ENCODE measurements at regions not wholly inside any gene's neighbourhood (a gene's known extent, or its start where the extent isn't known, plus 50 kb on each side); places are given as distances from the start of the nearest gene placed in this dataset.

DNA sequence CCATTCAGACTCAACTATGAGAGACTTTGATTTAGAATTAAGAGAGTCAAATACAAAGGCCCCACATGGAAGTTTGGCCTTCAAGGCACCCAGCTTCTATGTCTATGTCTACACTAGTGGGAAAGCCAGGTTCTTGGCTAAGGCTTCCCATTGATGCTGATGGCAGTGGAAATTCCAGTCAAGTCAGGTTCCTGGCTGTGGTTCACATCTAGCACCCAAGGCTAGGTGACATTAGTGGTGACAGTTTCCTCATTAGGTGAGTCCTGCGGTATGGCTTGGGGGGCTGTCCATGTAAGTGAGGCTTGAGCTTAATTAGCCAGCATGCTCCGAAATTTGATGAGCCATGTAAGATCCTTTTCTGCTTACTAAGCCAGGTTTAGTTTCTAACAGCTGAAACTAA, 460.9 kb downstream of the RMST start:
- no peak for DNase-seq

DNA sequence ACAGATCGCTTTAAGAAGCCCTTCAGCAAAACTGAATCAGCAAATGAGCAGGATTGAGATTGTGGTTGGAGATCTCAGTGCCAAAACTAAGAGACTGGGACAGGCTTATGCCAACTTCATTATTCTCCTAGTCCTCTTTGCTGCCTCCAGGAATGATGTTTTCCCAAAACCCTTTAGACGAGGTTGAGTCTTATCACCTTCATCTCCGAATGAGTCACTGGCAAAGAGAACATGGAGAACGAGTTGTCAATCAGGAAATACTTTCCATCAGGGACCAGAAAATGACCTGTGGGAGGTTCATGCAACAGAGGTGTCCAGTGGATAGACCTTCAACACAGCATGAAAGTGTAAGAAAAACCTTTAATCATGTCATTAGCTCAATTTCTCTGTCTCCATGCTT, 461.5 kb downstream of the RMST start:
- no peak for DNase-seq

DNA sequence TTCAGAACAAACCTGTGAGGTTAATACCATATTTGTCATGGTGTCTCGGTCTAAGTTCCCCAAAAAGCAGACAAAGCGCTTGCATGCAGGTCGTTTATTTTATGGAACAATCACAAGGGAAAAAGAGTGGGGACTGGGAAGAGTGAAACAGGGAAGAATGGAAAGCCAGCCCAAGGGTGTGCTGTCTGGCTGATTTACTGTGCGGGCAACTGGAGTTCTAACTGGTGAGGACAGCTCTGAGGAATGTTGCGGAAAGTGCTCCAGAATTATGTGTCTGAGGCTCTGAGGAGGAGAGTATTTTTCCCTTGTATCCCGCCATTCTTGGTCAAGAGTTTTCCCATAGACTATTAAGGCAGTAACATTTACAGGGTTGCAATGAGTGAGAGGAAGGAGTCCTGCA, 465.4 kb downstream of the RMST start:
- DNase-seq = no peak

DNA sequence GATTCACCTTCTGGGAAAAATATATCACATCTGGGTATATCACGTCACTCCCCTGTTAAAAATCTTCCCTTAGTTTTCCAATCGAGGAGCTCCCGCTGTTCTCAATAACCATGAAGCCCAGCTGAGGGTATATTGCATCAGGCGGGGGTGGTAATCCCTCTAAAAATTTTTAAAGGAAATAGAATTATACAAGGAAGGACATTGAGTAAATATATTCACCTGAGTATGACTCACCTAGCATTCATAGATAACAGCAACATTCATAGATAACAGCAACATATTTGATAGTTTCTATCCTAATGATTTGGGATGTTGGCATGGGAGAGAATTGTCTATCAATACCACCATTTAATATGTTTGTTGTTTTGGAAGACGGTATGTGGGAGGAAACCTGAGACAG, 473.6 kb downstream of the RMST start:
- DNase-seq = no peak

DNA sequence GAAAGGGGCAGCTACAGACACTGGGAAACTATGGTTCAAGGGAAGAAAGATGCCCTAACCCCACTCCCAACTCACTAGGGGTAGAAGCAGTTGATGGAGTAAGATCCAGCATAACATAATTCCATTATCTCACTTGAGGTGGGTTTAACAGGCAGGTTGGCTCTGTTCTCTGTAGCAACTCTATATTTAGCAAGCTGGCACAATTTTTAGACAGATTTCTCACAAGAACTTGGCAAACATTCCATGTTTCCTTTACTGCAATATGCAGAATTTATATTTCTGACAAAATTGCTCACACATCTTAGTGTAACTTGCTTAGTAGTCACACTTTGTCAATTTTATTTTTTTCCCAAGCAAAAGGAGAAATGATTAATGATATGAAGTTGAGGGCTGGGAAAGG, 475.4 kb downstream of the RMST start:
- DNase-seq = no peak

DNA sequence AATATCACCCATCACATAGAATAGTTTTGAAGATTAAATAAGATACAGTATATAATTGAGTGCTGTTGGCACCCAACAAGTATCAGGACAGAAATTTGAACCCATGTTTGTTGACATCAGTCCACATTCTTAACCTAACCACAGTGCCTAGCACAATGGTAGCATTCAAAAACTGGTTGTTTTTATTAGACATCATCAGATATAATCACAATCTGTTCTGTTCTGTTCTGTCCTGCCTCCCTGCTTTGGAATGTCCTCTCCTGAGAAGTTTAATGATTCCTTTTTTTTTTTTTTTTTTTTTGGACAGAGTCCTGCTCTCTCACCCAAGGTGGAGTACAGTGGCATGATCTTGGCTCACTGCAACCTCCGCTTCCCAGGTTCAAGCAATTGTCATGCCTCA, 476.6 kb downstream of the RMST start:
- no peak for DNase-seq

DNA sequence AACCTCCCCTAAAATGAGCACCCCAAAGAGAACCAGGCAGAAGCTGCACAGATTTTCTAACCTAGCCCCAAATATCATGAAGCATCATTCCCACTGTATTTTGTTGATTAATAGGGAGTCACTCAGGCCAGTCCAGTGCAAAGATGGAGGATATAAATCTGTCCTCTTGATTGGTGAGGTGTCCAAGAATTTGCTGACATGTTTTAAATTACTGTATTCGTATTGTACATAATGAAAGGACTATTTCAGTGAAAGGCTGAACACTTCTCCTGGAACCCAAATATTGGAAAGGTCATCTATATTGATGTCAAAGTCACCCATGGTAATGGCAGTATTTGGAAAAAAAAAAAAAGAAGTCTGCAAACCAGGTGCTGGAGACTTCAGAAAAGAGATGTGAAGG, 477.5 kb downstream of the RMST start:
- no peak for DNase-seq

DNA sequence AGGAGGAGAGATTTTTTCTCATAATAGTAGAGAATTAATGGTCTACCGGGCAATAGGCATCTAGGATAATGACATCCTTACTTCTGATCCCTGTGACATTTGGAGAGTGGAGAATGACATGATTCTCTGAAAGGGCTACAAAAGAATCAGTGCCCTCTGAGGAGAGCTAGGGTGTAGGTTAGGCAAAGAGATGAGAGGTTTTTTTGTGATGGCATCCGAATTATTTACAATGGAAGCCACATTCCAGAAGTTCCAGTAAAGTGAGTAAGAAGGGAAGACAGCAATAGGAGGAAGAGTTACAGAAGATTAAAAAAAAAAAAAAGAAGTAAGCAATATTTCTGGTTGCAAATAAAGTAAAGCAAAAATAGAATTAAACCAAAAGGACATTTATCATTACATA, 478.0 kb downstream of the RMST start:
- no peak for DNase-seq

DNA sequence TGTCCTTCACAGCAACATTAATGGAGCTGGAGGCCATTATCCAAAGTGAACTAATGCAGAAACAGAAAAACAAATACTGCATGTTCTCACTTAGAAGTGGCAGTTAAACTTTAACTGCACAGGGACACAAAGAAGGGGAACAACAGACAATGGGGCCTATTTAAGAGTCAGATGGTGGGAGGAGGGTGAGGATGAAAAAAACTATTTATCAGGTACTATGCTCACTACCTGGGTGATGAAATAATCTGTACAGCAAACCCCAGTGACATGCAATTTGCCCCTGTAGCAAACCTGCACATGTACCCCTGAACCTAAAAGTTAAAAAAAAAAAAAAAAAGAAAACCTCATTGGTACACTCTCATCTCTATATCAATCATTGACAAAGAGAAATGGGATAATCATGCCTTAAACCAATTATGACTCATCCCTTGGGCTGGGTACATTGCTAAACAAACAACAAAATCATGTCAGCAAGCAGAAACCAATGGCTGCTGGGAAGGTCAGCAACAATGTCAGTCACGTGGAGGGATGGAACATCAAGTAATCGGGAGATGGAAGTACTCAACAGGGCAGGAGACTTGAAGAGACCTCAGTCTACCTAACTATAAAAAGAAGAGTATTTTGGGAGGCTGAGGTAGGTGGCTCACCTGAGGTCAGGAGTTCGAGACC, 479.2 kb downstream of the RMST start:
- DNase-seq = no peak

DNA sequence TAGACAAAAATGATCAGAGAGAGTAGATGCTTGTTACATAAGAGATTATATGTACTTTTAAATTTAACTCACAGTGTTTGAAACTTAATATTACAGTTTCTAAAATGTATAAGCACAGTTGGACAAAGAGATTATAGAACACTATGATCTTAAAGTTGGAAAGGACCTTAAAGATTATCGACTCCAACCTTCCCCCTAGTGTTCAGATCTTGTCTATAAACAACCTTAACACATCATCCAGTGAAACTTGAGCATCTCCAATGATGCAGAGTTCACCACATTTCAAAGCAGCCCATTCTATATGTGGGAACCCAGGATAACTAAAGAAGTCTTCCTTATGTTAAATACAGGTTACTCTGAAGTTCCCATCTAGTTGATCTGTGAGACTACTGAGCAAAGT, 480.8 kb downstream of the RMST start:
- no peak for DNase-seq

DNA sequence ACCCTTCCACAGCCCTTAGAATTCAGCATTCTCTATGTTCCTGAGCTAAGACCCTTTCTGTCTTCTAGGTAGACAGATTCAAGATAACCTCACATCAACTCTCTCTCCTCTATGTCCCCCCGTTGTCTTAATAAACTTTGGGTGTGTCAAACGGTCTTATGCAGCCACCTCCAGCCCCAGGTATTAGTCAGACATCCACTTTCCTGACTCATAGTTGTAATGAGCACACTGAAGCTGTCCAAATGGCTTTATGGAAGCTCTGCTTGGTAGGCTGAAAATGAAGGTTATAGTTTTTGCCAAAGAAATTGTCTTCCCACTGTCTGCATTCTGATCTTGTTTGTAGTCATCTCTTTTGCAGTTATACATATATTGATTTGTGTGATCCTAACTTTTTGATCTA, 482.0 kb downstream of the RMST start:
- DNase-seq = no peak

DNA sequence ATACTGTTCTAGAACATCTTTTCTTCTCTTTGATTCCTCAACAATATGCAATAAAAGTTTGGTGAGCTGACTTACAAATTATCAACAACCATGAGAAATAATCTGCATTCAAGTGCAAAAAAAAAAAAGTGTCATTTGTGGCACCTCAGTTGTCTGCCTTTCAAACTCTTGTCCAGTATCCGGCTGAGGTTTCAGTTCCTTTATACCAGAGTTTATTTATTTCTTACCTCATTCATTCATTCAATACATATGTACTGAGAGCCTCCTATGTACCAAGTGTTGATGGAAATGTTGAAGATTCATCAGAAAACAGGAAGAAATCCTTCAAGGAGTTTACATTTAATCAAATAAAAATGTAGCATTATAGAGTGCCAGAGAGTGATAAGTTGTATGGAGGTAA, 484.1 kb downstream of the RMST start:
- DNase-seq = no peak

DNA sequence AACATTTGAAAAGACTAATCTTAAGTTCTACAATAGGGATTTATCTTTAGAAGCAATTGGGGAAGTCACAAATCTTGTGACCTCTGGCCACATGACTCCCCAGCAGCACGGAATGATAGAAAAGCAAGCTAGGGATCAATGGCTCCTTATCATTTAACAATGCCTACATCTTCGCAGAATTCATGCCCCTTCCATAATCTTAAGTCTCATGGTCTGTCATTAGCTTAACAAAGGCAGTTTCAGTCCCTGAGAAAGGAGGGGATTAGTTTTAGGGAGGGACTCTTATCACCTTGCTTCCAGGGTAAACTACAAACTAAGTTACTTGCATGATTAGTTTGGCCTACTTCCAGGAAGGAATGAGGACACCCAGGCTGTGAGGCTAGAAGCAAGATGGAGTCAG, 486.0 kb downstream of the RMST start:
- DNase-seq = no peak

DNA sequence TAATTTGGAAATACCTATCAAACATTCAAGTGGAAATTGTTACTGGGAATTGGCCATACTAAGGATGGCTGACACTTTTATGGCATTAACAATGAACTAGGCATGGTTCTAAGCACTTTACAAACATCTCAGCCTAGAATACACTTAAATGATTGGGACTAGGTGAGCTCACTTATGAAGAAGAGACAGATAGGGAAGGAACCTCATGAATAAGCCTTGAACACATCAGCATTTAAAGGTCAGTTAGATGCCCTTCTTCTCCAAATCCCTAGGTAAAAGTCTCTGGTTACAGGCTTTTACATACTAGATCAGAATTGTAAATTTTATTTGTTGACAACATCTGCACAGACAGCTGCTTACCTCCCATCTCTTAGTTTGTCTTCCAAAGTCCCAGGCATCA, 488.6 kb downstream of the RMST start:
- no peak for DNase-seq

DNA sequence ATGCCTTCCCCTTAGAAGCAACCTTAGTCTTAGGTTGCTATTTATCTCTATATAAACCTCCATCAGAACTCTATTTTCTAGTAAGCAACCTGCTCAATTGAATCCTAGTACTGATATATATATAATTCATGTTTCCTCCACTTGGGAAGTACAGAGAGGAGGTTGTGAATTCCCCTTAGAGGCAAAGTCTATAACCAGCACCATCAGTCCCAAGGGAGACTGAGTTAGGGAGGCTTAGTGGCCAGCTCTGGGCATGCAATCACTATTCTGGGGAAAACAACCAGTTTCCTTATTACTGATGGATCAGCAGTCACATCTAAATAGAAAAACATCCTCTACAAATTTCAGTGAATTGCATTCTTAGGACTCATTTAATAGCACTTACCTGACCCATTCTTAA, 489.1 kb downstream of the RMST start:
- no peak for DNase-seq

DNA sequence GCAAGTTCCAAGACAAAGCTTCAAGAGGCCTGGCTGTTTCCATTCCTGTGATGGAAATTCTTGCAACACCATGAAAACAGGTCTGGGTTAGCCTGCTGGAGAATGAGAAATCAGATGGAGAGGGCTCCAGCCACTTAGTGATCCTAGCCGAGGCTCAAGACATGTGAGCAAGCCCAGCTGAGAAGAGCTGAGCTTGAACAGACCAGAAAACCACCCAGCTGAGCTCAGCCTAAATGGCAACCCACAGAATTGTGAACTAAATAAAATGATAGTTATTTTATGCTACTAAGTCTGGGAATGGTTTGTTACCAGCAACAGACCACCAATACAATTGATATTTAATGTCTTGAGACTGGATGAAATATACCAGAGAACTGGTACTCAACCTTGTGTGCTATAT, 494.5 kb downstream of the RMST start:
- DNase-seq = no peak

DNA sequence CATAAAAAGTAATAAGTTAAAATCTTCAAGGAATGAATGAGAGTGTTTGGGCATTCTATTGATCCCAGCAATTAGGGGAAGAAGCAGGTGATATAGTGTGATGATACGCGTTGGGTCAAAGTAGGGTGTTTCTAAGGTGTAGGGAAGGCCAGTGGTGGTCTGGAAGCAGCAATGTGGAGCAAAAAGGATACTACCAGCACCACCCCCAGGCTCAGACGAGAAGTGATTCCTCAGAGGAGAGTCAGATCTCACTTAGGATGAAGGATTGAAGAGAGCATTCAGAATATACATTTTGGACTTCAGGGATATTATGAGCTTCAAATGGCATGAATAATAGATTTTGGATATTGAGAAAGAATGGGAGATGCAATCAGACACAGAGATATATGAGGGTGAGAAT, 497.6 kb downstream of the RMST start:
- no peak for DNase-seq

DNA sequence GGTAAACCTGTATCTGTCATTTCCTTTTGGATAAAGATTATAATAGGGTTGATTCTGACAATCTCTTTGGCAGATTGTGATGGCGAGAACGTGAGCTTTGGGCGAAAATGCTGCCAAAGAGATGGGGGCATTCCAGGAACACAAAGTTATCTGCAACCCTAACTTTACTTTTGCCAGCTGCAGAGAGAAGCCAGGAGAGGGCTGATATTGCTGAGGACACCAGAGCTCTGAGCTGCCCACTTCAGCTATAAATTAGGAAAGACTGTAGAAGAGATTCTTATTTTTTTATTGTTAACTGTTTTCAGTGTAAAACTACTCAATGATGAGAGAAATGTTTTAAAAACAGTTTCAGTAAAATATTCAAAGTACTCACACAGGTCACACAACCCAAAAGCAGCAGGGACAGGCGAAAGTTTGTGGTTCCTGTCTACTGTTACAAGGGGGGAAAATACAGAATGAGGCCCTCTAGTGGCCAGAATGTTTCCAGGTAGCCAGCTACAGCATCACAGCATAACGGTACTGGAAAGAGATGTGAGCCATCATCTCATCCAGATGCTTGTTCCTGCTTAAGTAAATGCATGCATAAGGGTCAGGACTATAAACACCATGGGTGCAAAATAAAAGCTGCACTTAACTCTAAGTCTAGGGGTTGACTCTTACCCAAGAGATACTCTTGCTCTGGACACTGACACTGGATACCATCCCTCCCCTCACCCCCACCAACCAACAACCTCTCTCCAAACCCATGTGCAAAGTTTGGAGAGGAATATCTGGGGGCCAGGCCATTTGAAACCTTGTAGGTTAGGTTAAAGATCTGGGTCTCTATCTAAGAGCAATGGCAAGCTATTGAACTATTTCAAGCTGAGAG, 498.4 kb downstream of the RMST start:
- peak in 2 of 56 donors; percentile 1 to 20 for DNase-seq

DNA sequence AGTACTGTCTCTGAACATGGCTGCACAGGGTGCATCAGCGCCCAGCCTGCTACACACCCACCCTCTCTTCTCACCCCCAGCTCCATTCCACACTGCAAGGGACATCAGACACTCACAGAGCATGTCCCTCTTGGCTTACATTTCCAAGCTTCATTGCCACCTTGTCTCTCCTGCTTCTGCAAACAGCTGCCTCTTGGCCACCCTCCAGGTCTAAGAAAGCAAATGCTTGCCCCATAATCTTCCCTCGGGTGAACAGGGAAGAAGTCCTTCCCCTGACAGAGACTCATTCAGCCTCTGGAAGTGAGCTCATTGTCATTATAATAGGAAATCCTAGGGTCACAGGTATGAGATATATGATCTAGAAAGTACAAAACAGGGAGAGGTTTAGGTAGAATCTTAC, 505.2 kb downstream of the RMST start:
- DNase-seq = no peak

DNA sequence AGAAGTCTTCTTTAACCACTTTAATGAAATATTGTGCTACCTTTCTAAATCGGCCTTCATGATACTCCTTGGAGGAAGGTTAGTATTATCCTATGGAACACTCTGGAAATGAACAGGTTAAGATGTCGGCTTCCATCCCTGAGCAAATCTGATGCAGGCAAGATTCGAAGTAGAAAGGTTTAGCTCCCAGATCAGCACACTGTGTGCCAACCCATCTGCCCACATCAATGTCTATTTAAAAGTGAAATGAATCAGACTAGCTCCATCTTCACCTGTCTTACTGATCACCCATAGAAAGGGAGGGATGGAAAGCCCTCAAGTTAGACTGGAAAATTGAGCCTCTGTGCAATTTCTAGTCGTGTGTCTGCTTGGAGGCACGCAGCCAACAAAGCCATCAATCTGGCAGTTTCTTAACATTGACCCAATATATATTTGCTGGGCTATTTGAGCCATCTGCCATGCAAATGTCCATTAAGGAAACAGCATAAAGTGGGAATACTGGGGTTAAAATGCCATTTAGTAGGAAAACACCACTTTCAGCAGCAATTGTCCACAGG, 506.1 kb downstream of the RMST start:
- DNase-seq = no peak

DNA sequence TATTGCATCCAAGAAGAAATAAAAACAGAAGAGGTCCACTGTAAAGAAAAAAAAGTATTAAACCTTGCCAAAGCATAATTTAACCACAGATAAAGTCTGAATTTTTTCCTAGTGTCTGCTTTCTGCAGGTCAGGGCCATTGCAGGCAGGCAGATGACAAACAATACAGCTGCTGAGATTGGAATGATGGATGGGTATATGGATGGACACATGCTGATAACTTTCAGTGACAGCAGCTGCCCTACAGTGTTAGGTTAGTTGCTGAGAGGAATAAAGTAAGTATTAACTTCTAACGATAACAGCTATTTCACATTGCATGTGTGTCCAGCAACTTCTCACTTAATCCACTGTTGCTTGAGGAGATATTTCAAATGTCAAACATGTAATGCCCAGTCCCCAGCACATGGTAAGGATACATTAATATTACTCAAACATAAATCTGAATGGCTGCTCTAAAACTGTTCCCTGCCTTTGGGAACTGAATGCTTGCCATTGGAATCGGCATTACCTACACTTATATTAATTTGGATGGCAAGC, 515.3 kb downstream of the RMST start:
- no peak for DNase-seq

DNA sequence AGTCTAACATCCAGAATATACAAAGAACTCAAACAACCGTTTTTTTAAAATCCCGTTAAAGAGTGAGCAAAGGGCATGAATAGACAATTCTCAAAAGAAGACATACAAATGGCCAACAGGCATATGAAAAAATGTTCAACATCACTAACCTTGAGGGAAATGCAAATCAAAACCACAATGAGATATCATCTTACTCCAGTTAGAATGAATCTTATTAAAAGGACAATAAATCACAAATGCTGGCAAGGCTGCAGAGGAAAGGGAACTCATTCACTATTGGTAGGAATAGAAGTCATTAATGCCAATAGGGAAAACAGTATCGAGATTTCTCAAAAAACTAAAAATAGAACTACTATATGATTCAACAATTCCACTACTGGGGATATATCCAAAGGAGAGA, 520.1 kb downstream of the RMST start:
- DNase-seq = no peak

DNA sequence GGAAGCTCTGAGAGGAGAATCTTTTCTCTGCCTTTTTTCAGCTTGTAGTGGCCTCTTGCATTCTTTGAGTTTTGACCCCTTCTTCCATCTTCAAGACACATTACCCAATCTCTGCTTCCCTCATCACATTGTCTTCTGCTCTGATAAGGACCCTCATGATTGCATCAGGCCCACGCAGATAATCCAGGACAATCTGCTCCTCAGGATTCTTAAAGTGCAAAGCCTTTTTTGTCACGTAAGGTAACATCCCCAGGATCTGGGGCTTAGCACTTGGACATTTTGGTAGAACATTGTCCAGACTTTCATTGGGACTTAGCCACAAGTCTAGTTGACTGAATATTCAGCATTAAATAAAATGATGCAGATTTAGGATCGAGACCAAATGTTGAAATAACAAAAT, 521.2 kb downstream of the RMST start:
- DNase-seq = no peak

Measured in amygdala (tissue), 56 donors.